MCF 10A (cell line): ENCODE measurements at regions not wholly inside any gene's neighbourhood (a gene's known extent, or its start where the extent isn't known, plus 50 kb on each side); places are given as distances from the start of the nearest gene placed in this dataset.

Experiments
- BruUV-seq: library from RNA; stranded (reverse); fragments of 400-500 nt; replicated peaks from 2 replicates; lab custom pipeline; 2021; lab: Mats Ljungman, UMichigan
- CTCF ChIA-PET: fragments of 300-600 bp; sonication (Branson Sonifier 250); formaldehyde crosslinking; extraction: SDS; loops from one replicate; lab custom pipeline; 2021; ENCODE audit warnings: antibody characterized with exemption, inconsistent platforms; lab: Yijun Ruan, JAX
- POLR2A ChIA-PET: fragments of 300-600, 350-650 bp; sonication (Branson Sonifier 250); formaldehyde crosslinking; extraction: SDS; loops from one replicate; lab custom pipeline; 2020; ENCODE audit warnings: antibody characterized with exemption, inconsistent platforms; lab: Yijun Ruan, JAX
- DNase-seq: peaks from one replicate; pipeline ENCODE4 v3.0.0-alpha.2; 2018; ENCODE audit not compliant: unreplicated experiment
- H3K27ac Mint-ChIP-seq: one replicate; pipeline ENCODE4 v1.8.0; 2022; ENCODE audit warnings: mild to moderate bottlenecking, low read depth, mixed read lengths; ENCODE audit not compliant: unreplicated experiment
- H3K27me3 Mint-ChIP-seq: one replicate; pipeline ENCODE4 v1.8.0; 2022; ENCODE audit warnings: mixed read lengths; ENCODE audit not compliant: insufficient read depth, unreplicated experiment
- H3K36me3 Mint-ChIP-seq: one replicate; pipeline ENCODE4 v1.8.0; 2022; ENCODE audit warnings: mild to moderate bottlenecking, moderate library complexity, mixed read lengths; ENCODE audit not compliant: insufficient read depth, unreplicated experiment
- H3K4me1 Mint-ChIP-seq: one replicate; pipeline ENCODE4 v1.8.0; 2022; ENCODE audit warnings: mixed read lengths; ENCODE audit not compliant: insufficient read depth, unreplicated experiment
- H3K4me3 Mint-ChIP-seq: one replicate; pipeline ENCODE4 v1.8.0; 2022; ENCODE audit warnings: mild to moderate bottlenecking, moderate library complexity, mixed read lengths; ENCODE audit not compliant: unreplicated experiment
- H3K9me3 Mint-ChIP-seq: one replicate; pipeline ENCODE4 v1.8.0; 2022; ENCODE audit warnings: mixed read lengths; ENCODE audit not compliant: unreplicated experiment
- CTCF ChIP-seq: fragments of 200-600 bp; IDR thresholded peaks from one replicate; pipeline ENCODE4 v1.8.0; 2022; ENCODE audit warnings: antibody characterized with exemption, mild to moderate bottlenecking; ENCODE audit not compliant: unreplicated experiment
- intact Hi-C: fragments of 100-400 bp; cut with micrococcal nuclease; formaldehyde crosslinking; loops from 2 replicates; pipeline ENCODE4 v1.14.1; 2022

GRCh38 chr2:13005761-13006335 lies 289.1 kb downstream of the TRIB2 start:
- Mint-ChIP-seq H3K4me3 (no peak overlapping the region), H3K27me3 (no peaks in the 10 kb centered on the region), H3K36me3 (peaks cover 9% of the 10 kb centered on the region), H3K4me1 (peaks cover 18% of the 10 kb centered on the region), H3K27ac (no peak overlapping the region), H3K9me3 (no peaks in the 10 kb centered on the region)
- intact Hi-C loops = loop anchor here (5.0 to 10.0 kb wide), 3 partner anchors 204 to 834 kb away; no protein-coding TSS in a partner anchor
- no peak for DNase-seq
- TF ChIP-seq CTCF = no peak
- CTCF ChIA-PET = interaction anchor here (0.6 to 9.7 kb wide), 35 partner anchors 9 to 1181 kb away, joined by 3 to 99 read pairs (median 5); partner anchors contain the start of gene TRIB2
- POLR2A ChIA-PET = interaction anchor here (4.0 kb wide), 1 partner anchor 1176 kb away, joined by 17 read pairs; no protein-coding TSS in a partner anchor
- BruUV-seq = no TSS peak

- BruUV-seq = no TSS peak
- Mint-ChIP-seq H3K4me1 (peaks cover 18% of the 10 kb centered on the region), H3K27ac (no peak overlapping the region), H3K9me3 (no peaks in the 10 kb centered on the region), H3K27me3 (no peaks in the 10 kb centered on the region), H3K36me3 (peaks cover 9% of the 10 kb centered on the region), H3K4me3 (no peak overlapping the region)
- ChIA-PET POLR2A (interaction anchor here (0.6 to 4.0 kb wide), 3 partner anchors 1174 to 1215 kb away, joined by 3 to 17 read pairs (median 3); no protein-coding TSS in a partner anchor), CTCF (interaction anchor here (0.5 to 9.7 kb wide), 73 partner anchors 9 to 1522 kb away, joined by 3 to 99 read pairs (median 5); partner anchors contain the start of gene TRIB2)
- intact Hi-C loops = loop anchor here (5.0 to 10.0 kb wide), 3 partner anchors 204 to 834 kb away; no protein-coding TSS in a partner anchor
- TF ChIP-seq CTCF = no peak
- no peak for DNase-seq
Observed at GRCh38 chr2:13006426-13006825, 289.7 kb downstream of the TRIB2 start.

- peaks cover 9% of the 10 kb centered on the region for H3K36me3 Mint-ChIP-seq
- no peaks in the 10 kb centered on the region for H3K9me3 Mint-ChIP-seq
- BruUV-seq = no TSS peak
Observed at GRCh38 chr2:13006829-13007717, 290.3 kb downstream of the TRIB2 start.

More at GRCh38 chr2:13006829-13007717, 290.3 kb downstream of the TRIB2 start:
- intact Hi-C loops = loop anchor here (1.0 to 10.0 kb wide), 8 partner anchors 76 to 1177 kb away; no protein-coding TSS in a partner anchor
- Mint-ChIP-seq H3K27ac (no peak overlapping the region), H3K4me3 (no peak overlapping the region), H3K4me1 (peaks cover 18% of the 10 kb centered on the region), H3K27me3 (no peaks in the 10 kb centered on the region)
- TF ChIP-seq CTCF = peak; percentile 88
- ChIA-PET POLR2A (interaction anchor here (0.6 to 4.0 kb wide), 6 partner anchors 286 to 1216 kb away, joined by 3 to 17 read pairs (median 4); no protein-coding TSS in a partner anchor), CTCF (interaction anchor here (0.5 to 9.7 kb wide), 111 partner anchors 10 to 1996 kb away, joined by 3 to 99 read pairs (median 4); partner anchors contain the start of gene TRIB2)
- DNase-seq = peak; percentile 78
